WTC11 (cell line): ENCODE measurements at regions not wholly inside any gene's neighbourhood (a gene's known extent, or its start where the extent isn't known, plus 50 kb on each side); places are given as distances from the start of the nearest gene placed in this dataset.

Source experiments
- ATAC-seq: fragments of 200-7000 bp; cut with Tn5 transposase; 2 replicates; pipeline ENCODE4 v1.10.0; 2021; ENCODE audit warnings: mild to moderate bottlenecking, moderate library complexity
- CTCF ChIA-PET: fragments of 300-600 bp; sonication (Branson Sonifier 250); formaldehyde crosslinking; loops from one replicate; lab custom pipeline; 2021; ENCODE audit warnings: antibody characterized with exemption; lab: Charles Lee
- POLR2A ChIA-PET: fragments of 350-600 bp; sonication (Branson Sonifier 250); formaldehyde crosslinking; loops from one replicate; lab custom pipeline; 2021; ENCODE audit warnings: antibody characterized with exemption; lab: Charles Lee
- DNase-seq: peaks from one replicate; pipeline ENCODE4 v3.0.0; 2021; ENCODE audit warnings: low spot score
- H3K27ac Mint-ChIP-seq: 2 replicates; pipeline ENCODE4 v1.8.0; 2021; ENCODE audit warnings: mixed read lengths
- H3K27me3 Mint-ChIP-seq: 2 replicates; pipeline ENCODE4 v1.8.0; 2021; ENCODE audit warnings: low read depth, mild to moderate bottlenecking, moderate library complexity, mixed read lengths
- H3K36me3 Mint-ChIP-seq: 2 replicates; pipeline ENCODE4 v1.8.0; 2021; ENCODE audit warnings: mixed read lengths
- H3K4me1 Mint-ChIP-seq: 2 replicates; pipeline ENCODE4 v1.8.0; 2022; ENCODE audit warnings: mixed read lengths
- H3K4me3 Mint-ChIP-seq: 2 replicates; pipeline ENCODE4 v1.8.0; 2021; ENCODE audit warnings: mild to moderate bottlenecking, moderate library complexity, mixed read lengths
- H3K9me3 Mint-ChIP-seq: 2 replicates; pipeline ENCODE4 v1.8.0; 2021; ENCODE audit warnings: mixed read lengths
- AR ChIP-seq: fragments of 250-450 bp; sonication (Bioruptor Pico); IDR thresholded peaks from 2 replicates; pipeline ENCODE4 v1.9.0; 2021; ENCODE audit warnings: mild to moderate bottlenecking
- CBFB ChIP-seq: sonication (generic); formaldehyde crosslinking; IDR thresholded peaks from 2 replicates; pipeline ENCODE4 v1.8.1; 2022; ENCODE audit warnings: mild to moderate bottlenecking, low read depth, missing genetic modification reagents
- CREB1 ChIP-seq: sonication (generic); formaldehyde crosslinking; IDR thresholded peaks from 2 replicates; pipeline ENCODE4 v1.8.0; 2023; ENCODE audit warnings: mild to moderate bottlenecking, missing genetic modification reagents
- ELF4 ChIP-seq: sonication (generic); formaldehyde crosslinking; IDR thresholded peaks from 2 replicates; pipeline ENCODE4 v1.8.1; 2022; ENCODE audit warnings: low read depth, mild to moderate bottlenecking, moderate library complexity, missing genetic modification reagents
- MXD4 ChIP-seq: fragments of 250-450 bp; sonication (Bioruptor Pico); IDR thresholded peaks from 2 replicates; pipeline ENCODE4 v1.8.0; 2021; ENCODE audit warnings: mild to moderate bottlenecking, moderate library complexity, borderline replicate concordance
- NFE2L1 ChIP-seq: sonication (generic); formaldehyde crosslinking; IDR thresholded peaks from 2 replicates; pipeline ENCODE4 v1.8.1; 2023; ENCODE audit warnings: missing genetic modification reagents
- NFYB ChIP-seq: sonication (generic); formaldehyde crosslinking; conservative IDR thresholded peaks from 2 replicates; pipeline ENCODE4 v1.8.0; 2022; ENCODE audit warnings: low read depth, missing genetic modification reagents
- NR1H2 ChIP-seq: sonication (generic); formaldehyde crosslinking; IDR thresholded peaks from 2 replicates; pipeline ENCODE4 v1.9.0; 2021; ENCODE audit warnings: mild to moderate bottlenecking, moderate library complexity, missing genetic modification reagents
- NR2C2 ChIP-seq: sonication (generic); formaldehyde crosslinking; IDR thresholded peaks from 2 replicates; pipeline ENCODE4 v1.8.0; 2022; ENCODE audit warnings: mild to moderate bottlenecking, missing genetic modification reagents
- SP1 ChIP-seq: sonication (generic); formaldehyde crosslinking; conservative IDR thresholded peaks from 2 replicates; pipeline ENCODE4 v1.8.1; 2022; ENCODE audit warnings: missing genetic modification reagents
- TCF7 ChIP-seq: sonication (generic); formaldehyde crosslinking; IDR thresholded peaks from 2 replicates; pipeline ENCODE4 v1.8.0; 2022; ENCODE audit warnings: mild to moderate bottlenecking, low read depth, missing genetic modification reagents, moderate library complexity
- TEAD4 ChIP-seq: sonication (generic); formaldehyde crosslinking; IDR thresholded peaks from 2 replicates; pipeline ENCODE4 v1.8.0; 2022; ENCODE audit warnings: mild to moderate bottlenecking, missing genetic modification reagents
- ZBTB21 ChIP-seq: sonication (generic); formaldehyde crosslinking; IDR thresholded peaks from 2 replicates; pipeline ENCODE4 v1.8.1; 2023; ENCODE audit warnings: mild to moderate bottlenecking, missing genetic modification reagents, borderline replicate concordance
- ZNF138 ChIP-seq: sonication (generic); formaldehyde crosslinking; conservative IDR thresholded peaks from 2 replicates; pipeline ENCODE4 v1.8.1; 2022; ENCODE audit warnings: mild to moderate bottlenecking, moderate library complexity, missing genetic modification reagents
- ZNF232 ChIP-seq: sonication (generic); formaldehyde crosslinking; IDR thresholded peaks from 2 replicates; pipeline ENCODE4 v1.8.0; 2022; ENCODE audit warnings: mild to moderate bottlenecking, missing genetic modification reagents
- ZNF317 ChIP-seq: sonication (generic); formaldehyde crosslinking; IDR thresholded peaks from 2 replicates; pipeline ENCODE4 v1.8.1; 2023; ENCODE audit warnings: low read depth, mild to moderate bottlenecking, moderate library complexity, missing genetic modification reagents, borderline replicate concordance
- ZNF396 ChIP-seq: fragments of 250-450 bp; sonication (Bioruptor Pico); IDR thresholded peaks from 2 replicates; pipeline ENCODE4 v1.8.0; 2021; ENCODE audit warnings: mild to moderate bottlenecking, moderate library complexity, borderline replicate concordance
- ZNF416 ChIP-seq: fragments of 250-450 bp; sonication (Bioruptor Pico); IDR thresholded peaks from 2 replicates; pipeline ENCODE4 v1.9.0; 2021; ENCODE audit warnings: mild to moderate bottlenecking, inconsistent platforms
- TF ChIP-seq, protein P1 (sequence below): sonication (generic); formaldehyde crosslinking; conservative IDR thresholded peaks from 2 replicates; pipeline ENCODE4 v1.8.1; 2022; ENCODE audit warnings: mild to moderate bottlenecking, missing genetic modification reagents
- TF ChIP-seq, protein P2 (sequence below): sonication (generic); formaldehyde crosslinking; IDR thresholded peaks from 2 replicates; pipeline ENCODE4 v1.8.0; 2022; ENCODE audit warnings: mild to moderate bottlenecking, missing genetic modification reagents
- TF ChIP-seq, protein P3 (sequence below): sonication (generic); formaldehyde crosslinking; IDR thresholded peaks from 2 replicates; pipeline ENCODE4 v1.8.1; 2023; ENCODE audit warnings: mild to moderate bottlenecking, missing genetic modification reagents, borderline replicate concordance
- TF ChIP-seq, protein P4 (sequence below): sonication (generic); formaldehyde crosslinking; IDR thresholded peaks from 2 replicates; pipeline ENCODE4 v1.8.0; 2023; ENCODE audit warnings: missing genetic modification reagents

GRCh38 chr1:218700666-218701065 is 355.5 kb downstream of the TGFB2 start:
- Mint-ChIP-seq H3K9me3 (no peaks in the 10 kb centered on the region), H3K4me1 (peaks cover 3% of the 10 kb centered on the region), H3K4me3 (no peak overlapping the region), H3K27me3 (no peaks in the 10 kb centered on the region), H3K36me3 (no peaks in the 10 kb centered on the region), H3K27ac (no peak overlapping the region)
- no peak for ATAC-seq
- no peak for DNase-seq
- CTCF ChIA-PET: no interaction called here
- TF ChIP-seq CREB1 (CRISPR knock-in tag) (no peak), ZNF232 (CRISPR knock-in tag) (no peak), SP1 (no peak), ELF4 (no peak), TCF7 (no peak), NFE2L1 (no peak), ZNF138 (CRISPR knock-in tag) (no peak), TEAD4 (no peak), ZNF416 (no peak), ZNF396 (CRISPR knock-in tag) (no peak), NR2C2 (CRISPR knock-in tag) (no peak), NR1H2 (no peak)
- TF ChIP-seq, protein P1, sequence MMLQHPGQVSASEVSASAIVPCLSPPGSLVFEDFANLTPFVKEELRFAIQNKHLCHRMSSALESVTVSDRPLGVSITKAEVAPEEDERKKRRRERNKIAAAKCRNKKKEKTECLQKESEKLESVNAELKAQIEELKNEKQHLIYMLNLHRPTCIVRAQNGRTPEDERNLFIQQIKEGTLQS (CRISPR knock-in tag): no peak
- TF ChIP-seq, protein P2, sequence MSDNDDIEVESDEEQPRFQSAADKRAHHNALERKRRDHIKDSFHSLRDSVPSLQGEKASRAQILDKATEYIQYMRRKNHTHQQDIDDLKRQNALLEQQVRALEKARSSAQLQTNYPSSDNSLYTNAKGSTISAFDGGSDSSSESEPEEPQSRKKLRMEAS (CRISPR knock-in tag): no peak
- POLR2A ChIA-PET: no interaction called here

- ChIA-PET CTCF (no interaction called here), POLR2A (no interaction called here)
- no peaks in the 10 kb centered on the region for H3K27me3 Mint-ChIP-seq
- DNase-seq: no peak
- no peaks in the 10 kb centered on the region for H3K4me1 Mint-ChIP-seq
- H3K36me3 Mint-ChIP-seq: no peaks in the 10 kb centered on the region
- H3K9me3 Mint-ChIP-seq: no peaks in the 10 kb centered on the region
- ATAC-seq: no peak
- H3K27ac Mint-ChIP-seq: no peak overlapping the region
- no peak for TF ChIP-seq CBFB
- TF ChIP-seq NFYB (CRISPR knock-in tag): no peak
- no peak for TF ChIP-seq ZNF317 (CRISPR knock-in tag)
- TF ChIP-seq AR: no peak
- TF ChIP-seq, all 79 proteins: peak for 0
- no peak overlapping the region for H3K4me3 Mint-ChIP-seq
Observed at GRCh38 chr1:218701131-218701530, 356.0 kb downstream of the TGFB2 start.

DNA sequence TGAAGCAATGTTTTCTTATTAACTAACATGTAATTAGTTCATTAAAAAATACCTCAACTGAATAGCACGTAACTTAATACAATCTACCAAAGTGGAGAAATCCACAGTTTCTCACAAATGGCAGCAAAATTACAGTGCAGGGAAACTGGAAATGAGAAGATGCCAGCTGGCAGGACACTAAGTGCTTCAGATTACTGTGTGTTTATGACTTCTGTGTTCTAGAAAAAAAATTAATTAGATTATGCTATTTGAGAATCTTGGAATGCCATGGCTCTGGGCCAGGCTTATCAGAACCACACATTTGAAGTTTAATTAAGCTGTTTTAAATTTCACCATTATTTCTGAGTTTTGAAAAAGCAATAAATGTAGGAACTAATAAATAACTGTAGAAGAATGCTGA is 357.6 kb downstream of the TGFB2 start:
- Mint-ChIP-seq H3K27me3 (no peaks in the 10 kb centered on the region), H3K9me3 (no peaks in the 10 kb centered on the region), H3K27ac (no peak overlapping the region), H3K4me1 (no peaks in the 10 kb centered on the region), H3K36me3 (no peaks in the 10 kb centered on the region), H3K4me3 (no peak overlapping the region)
- DNase-seq: no peak
- no peak for ATAC-seq
- TF ChIP-seq ZNF232 (CRISPR knock-in tag): no peak
- TF ChIP-seq, protein P3, sequence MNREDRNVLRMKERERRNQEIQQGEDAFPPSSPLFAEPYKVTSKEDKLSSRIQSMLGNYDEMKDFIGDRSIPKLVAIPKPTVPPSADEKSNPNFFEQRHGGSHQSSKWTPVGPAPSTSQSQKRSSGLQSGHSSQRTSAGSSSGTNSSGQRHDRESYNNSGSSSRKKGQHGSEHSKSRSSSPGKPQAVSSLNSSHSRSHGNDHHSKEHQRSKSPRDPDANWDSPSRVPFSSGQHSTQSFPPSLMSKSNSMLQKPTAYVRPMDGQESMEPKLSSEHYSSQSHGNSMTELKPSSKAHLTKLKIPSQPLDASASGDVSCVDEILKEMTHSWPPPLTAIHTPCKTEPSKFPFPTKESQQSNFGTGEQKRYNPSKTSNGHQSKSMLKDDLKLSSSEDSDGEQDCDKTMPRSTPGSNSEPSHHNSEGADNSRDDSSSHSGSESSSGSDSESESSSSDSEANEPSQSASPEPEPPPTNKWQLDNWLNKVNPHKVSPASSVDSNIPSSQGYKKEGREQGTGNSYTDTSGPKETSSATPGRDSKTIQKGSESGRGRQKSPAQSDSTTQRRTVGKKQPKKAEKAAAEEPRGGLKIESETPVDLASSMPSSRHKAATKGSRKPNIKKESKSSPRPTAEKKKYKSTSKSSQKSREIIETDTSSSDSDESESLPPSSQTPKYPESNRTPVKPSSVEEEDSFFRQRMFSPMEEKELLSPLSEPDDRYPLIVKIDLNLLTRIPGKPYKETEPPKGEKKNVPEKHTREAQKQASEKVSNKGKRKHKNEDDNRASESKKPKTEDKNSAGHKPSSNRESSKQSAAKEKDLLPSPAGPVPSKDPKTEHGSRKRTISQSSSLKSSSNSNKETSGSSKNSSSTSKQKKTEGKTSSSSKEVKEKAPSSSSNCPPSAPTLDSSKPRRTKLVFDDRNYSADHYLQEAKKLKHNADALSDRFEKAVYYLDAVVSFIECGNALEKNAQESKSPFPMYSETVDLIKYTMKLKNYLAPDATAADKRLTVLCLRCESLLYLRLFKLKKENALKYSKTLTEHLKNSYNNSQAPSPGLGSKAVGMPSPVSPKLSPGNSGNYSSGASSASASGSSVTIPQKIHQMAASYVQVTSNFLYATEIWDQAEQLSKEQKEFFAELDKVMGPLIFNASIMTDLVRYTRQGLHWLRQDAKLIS (CRISPR knock-in tag): no peak
- no peak for TF ChIP-seq ZBTB21 (CRISPR knock-in tag)
- TF ChIP-seq, protein P4, sequence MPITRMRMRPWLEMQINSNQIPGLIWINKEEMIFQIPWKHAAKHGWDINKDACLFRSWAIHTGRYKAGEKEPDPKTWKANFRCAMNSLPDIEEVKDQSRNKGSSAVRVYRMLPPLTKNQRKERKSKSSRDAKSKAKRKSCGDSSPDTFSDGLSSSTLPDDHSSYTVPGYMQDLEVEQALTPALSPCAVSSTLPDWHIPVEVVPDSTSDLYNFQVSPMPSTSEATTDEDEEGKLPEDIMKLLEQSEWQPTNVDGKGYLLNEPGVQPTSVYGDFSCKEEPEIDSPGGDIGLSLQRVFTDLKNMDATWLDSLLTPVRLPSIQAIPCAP (CRISPR knock-in tag): no peak
- no peak for TF ChIP-seq MXD4 (CRISPR knock-in tag)
- TF ChIP-seq ELF4: no peak
- POLR2A ChIA-PET: no interaction called here
- CTCF ChIA-PET: no interaction called here
